SU-DHL-6 (cell line): ENCODE measurements at regions not wholly inside any gene's neighbourhood (a gene's known extent, or its start where the extent isn't known, plus 50 kb on each side); places are given as distances from the start of the nearest gene placed in this dataset.

Source experiments
- EZH2phosphoT487 ChIP-seq: fragments of 200-600 bp; sonication (generic), shearing (Covaris generic); conservative IDR thresholded peaks from 2 replicates; pipeline ENCODE4 v1.6.1; 2018; ENCODE audit warnings: mild to moderate bottlenecking, antibody characterized with exemption, low read length, moderate library complexity, mixed read lengths
- TF ChIP-seq, protein P1 (sequence below): fragments of 200-600 bp; sonication (generic); IDR thresholded peaks from one replicate; pipeline ENCODE4 v1.5.1; 2017; ENCODE audit warnings: antibody characterized with exemption, mild to moderate bottlenecking, low read length, moderate library complexity; ENCODE audit not compliant: insufficient read depth, poor library complexity, severe bottlenecking

DNA sequence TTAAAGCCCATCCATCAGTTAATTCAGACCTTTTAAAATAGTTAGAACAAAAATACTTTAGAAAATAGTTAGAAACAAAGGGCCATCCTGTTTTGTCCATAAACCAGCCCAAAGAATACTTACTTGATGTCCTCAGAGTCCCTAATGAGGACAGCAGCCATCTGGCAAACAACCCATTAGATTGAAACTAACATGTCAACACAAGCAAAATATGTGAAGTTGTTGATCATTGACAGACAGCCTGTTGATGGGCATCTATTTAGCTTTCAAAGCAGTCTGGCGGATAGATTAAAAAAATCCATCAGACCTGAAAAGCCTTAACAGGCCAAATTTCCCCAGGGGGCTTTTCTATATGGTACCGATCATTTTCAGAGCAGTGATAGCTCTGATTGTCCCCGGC is 154.2 kb upstream of the TSHZ2 start:
- TF ChIP-seq, protein P1, sequence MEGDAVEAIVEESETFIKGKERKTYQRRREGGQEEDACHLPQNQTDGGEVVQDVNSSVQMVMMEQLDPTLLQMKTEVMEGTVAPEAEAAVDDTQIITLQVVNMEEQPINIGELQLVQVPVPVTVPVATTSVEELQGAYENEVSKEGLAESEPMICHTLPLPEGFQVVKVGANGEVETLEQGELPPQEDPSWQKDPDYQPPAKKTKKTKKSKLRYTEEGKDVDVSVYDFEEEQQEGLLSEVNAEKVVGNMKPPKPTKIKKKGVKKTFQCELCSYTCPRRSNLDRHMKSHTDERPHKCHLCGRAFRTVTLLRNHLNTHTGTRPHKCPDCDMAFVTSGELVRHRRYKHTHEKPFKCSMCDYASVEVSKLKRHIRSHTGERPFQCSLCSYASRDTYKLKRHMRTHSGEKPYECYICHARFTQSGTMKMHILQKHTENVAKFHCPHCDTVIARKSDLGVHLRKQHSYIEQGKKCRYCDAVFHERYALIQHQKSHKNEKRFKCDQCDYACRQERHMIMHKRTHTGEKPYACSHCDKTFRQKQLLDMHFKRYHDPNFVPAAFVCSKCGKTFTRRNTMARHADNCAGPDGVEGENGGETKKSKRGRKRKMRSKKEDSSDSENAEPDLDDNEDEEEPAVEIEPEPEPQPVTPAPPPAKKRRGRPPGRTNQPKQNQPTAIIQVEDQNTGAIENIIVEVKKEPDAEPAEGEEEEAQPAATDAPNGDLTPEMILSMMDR = no peak
- no peak for TF ChIP-seq EZH2phosphoT487
